ENCODE measurements at regions not wholly inside any gene's neighbourhood (a gene's known extent, or its start where the extent isn't known, plus 50 kb on each side); places are given as distances from the start of the nearest gene placed in this dataset.

DNA sequence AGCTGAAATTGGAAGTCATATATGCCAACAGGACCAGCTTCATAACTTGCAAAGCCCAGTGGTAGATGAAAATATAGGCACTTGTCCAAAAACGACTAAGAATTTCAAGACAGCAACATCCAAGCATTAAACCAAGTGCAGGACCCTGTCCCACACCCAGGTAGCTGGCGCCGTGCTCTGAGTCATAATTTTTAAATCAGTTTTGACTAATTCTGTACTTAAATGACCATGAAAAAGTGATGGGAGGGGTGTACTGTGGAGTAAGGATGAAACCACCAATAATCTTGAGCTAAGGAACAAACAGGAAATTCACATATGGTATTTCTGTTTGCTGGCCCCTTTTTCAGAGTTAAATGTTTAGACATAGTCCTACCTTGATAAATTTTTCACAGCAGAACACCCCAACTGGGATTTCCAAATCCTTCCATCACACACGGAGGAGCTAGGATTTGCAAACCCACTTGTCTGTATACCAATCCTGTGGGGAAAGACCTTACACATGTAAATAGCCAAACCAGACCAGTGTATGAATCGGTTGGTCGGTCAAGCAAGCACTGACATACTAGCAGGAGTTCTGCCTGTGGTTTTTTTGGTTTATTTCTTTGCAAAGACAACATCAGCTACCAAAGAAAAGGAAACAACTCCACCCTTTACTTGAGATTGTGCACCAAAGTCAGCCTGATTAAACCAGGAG is 235.7 kb upstream of the RAB4A start:
- TF ChIP-seq POLR2AphosphoS5 (IDR thresholded peaks at IDR 0.05; ENCODE audit: low read depth, low read length) (no peak), TAF1 (CRISPR knock-in tag; IDR thresholded peaks at IDR 0.05) (no peak)

Measured in HepG2 (cell line).